Putamen (tissue), 1 donor: ENCODE measurements at regions not wholly inside any gene's neighbourhood (a gene's known extent, or its start where the extent isn't known, plus 50 kb on each side); places are given as distances from the start of the nearest gene placed in this dataset.
"Not testable (repeated sequence)": the region's sequence is repeated elsewhere in the genome, so short reads cannot be mapped to it uniquely, and the experiment has no call there.

Experiments
- DNase-seq: peaks from one replicate; pipeline ENCODE4 v3.0.0-alpha.2; 2016; ENCODE audit warnings: low spot score

DNA sequence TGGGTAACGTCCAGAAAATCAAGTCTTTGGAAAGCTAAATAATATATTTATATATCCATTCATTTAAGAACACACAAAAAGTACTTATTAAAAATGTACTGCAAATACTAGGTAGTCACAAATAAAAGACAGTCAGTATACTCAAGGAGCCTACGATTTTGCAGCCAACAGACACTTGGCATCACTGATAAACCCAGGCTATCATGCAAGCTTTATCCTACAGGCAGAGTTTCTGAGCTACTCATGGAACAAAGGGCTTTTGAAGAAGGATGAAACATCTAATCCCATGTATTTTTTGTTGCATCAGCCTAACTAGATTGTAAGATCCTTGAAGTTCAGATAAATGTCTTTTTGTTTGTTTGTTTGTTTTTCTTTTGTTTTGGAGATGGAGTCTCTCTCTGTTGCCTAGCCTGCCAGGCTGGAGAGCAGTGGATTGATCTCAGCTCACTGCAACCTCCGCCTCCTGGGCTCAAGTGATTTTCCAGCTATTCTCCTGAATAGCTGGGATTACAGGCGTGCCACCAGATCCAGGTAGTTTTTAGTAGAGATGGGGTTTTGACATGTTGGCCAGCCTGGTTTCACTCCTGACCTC, 319.4 kb upstream of the MDFIC2 start:
- no peak for DNase-seq

DNA sequence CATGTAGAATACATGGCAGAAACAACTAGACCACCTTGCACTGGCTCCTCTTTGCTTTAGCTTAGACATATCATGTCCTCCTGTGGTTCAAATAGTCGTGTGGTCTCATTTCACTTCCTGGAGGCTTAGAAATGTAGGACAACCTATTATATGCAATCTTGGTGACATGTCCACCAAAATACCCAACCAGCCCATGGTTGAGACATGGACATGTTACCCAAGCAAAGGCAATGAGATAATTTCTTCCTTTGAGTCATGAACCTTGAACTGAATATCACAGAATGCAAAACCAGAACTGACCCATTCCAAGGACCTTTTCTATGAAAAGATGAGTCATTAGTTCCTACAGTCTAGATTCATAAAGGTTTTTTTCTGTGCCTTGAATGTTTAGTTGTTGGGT, 309.0 kb upstream of the MDFIC2 start:
- DNase-seq, result no peak

DNA sequence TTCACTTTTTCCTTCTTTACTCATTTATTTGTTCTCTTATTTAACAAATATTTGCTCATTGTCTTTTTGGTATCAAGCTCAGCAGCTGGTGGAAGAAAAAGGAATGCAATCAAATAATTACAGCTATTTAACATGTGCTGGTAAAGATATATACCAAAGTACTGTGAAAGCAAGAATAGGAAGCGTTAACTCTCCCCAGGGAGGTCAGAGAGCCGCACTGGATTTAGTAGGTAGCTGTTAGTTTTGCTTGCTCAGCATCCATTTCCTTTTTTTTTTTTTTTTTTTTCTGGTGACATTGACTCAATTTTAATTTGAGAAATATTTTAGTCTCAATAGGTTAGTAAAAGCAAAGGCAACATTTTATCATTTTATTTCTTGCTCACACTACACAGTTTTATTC, 308.5 kb upstream of the MDFIC2 start:
- no peak for DNase-seq

DNA sequence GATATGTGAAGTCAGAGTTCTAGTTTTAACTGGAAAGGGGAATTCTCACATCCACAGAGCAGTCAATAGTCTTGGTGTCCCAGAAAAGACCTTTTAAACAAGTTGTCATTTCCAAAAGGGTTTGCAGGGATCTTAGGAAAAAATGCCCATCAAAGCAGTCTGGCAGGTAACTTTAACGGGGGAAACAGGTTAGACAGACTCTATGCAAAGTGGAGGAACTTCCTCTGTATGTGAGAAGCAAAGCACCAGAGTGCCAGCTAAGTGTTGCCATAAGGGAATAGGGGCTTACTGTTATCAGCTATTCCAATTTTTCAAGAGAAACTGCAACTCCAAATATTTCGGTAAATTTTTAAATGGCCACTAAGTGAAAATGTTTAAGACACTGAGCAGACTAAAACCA, 307.9 kb upstream of the MDFIC2 start:
- DNase-seq, result no peak

DNA sequence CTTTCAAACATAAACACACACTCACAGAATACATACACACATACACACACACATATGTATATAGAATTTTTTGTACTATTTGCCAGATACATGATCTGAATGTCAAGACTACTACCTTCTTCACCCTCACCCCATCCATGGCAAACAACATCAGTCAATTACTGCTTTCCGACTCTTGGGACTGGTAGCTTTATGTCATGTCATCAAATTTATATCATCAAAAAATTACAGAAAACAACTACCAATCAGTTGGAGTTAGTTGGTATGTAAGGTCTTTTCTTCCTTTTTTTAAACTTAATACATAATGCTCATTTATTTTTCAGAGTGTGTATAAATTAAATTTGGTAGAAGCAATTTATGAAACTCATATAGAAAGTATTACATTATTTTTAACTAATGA, 305.7 kb upstream of the MDFIC2 start:
- DNase-seq, result no peak

DNA sequence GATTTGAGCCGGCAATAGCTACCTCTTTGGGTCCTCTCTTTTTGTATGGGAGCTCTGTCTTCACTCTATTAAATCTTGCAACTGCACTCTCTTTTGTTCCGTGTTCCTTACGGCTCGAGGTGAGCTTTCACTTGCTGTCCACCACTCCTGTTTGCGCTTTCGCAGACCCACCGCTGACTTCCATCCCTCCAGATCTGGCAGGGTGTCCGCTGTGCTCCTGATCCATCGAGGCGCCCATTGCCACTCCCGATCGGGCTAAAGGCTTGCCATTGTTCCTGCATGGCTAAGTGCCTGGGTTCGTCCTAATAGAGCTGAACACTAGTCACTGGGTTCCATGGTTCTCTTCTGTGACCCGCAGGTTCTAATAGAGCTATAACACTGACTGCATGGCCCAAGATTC, 304.9 kb upstream of the MDFIC2 start:
- not testable (repeated sequence) for DNase-seq

DNA sequence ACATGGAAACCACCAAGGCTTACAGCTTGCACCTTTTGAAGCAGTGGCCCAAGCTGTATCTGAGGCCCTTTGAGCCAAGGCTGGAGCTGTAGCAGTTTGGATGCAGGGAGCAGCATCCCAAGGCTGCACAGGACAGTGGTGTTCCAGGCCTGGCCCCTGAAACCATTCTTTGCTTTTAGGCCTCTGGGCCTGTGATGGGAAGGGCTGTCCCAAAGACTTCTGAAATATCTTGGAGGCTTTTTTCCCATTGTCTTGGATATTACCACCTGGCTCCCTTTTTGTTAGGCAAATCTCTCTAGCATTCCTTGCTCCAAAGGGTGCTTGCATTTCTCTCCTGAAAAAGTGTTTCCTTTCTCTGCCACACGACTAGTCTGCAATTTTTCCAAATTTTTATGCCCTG, 302.8 kb upstream of the MDFIC2 start:
- no peak for DNase-seq

DNA sequence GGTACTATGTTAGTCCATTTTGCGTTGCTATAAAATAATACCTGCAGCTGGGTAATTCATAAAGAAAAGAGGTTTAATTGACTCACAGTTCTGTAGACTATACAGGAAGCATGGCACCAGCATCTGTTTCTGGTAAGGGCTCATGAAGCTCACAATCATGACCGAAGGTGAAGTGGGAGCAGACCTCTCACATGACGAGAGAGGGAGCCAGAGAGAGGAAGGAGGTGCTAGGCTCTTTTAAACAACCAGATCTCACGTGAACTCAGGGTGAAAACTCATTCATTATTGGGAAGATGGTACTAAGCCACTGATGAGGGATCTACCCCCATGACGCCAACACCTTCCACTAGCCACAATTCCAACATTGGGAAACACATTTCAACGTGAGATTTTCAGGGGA, 301.7 kb upstream of the MDFIC2 start:
- DNase-seq, result no peak

DNA sequence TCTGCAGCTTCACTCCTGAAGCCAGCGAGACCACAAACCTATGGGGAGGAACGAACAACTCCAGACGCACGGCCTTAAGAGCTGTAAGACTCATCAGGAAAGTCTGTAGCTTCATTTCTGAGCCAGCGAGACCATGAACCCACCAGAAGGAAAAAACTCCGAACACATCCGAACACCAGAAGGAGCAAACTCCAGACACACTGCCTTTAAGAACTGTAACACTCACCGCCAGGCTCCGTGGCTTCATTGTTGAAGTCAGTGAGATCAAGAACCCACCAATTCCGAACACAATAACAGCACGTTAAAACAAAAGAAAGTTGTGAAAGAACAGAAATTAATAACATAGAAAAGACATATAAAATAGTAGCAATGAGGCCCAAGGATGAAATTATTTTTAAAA, 300.5 kb upstream of the MDFIC2 start:
- no peak for DNase-seq

DNA sequence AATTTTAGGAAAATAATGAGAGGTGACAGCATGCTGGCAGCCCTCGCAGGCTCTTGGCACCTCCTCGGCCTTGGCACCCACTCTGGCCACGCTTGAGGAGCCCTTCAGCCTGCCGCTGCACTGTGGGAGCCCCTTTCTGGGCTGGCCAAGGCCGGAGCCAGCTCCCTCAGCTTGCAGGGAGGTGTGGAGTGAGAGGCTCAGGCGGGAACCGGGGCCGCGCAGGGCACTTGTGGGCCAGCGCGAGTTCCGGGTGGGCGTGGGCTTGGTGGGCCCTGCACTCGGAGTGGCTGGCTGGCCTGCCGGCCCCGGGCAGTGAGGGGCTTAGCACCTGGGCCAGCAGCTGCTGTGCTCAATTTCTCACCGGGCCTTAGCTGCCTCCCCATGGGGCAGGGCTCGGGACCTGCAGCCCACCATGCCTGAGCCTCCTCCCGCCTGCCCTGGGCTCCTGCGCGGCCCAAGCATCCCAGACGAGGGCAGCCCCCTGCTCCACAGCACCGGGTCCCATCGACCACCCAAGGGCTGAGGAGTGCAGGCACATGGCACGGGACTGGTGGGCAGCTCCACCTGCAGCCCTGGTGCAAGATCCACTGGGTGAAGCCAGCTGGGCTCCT, 299.3 kb upstream of the MDFIC2 start:
- not testable (repeated sequence) for DNase-seq

DNA sequence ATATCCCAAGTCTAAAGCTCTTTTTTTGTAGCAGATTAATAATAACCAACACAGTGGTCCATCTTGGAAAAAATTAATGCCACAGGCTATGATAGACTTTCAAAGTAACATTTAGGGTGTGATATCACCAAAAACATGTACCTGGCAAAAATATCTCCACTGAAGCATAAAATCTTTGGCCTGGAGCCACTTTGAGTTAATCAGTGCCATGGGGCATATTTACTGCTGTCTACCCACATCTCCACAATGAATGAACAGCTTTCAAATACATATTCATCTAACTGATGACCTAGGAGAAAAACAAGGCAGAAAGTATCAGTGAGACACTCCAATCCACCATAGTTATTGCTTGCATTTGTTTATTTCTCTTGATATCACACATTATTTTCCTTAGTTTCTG, 296.0 kb upstream of the MDFIC2 start:
- DNase-seq, result no peak

DNA sequence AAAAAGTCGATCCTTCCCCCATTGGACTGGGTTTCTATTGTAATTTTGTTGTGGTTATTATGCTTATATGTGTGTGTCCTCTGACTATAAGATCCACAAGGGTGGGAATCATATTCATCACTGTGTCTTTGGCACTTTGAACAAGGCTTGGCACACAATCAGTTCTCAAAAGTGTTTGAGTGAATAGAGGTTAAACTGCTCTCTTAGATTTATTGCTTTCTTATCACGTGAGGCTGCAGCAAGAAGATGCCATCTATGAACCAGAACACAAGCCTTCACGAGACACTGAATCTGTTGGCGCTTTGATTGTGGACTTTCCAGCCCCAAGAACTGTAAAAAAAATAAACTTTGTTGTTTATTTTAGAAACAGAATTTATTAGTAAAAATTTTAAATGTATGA, 295.0 kb upstream of the MDFIC2 start:
- no peak for DNase-seq

DNA sequence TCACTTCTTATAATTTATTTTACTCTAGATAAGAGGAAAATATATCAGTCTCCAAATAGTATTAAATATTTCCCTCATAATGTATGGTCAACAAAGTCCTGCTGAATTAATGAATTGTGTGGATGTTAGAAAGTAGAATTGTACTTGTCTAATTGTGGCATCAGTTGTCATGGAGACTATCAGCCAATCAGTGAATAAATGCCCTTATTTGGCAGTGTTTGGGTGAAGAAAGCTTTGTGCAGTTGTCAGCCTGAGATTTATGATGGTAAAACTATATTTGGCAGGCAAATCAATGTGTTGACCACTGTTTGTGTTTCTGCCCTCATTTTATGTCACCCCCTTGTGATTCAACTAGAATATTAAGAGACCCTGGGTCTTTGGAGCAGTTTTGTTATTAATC, 293.6 kb upstream of the MDFIC2 start:
- no peak for DNase-seq

DNA sequence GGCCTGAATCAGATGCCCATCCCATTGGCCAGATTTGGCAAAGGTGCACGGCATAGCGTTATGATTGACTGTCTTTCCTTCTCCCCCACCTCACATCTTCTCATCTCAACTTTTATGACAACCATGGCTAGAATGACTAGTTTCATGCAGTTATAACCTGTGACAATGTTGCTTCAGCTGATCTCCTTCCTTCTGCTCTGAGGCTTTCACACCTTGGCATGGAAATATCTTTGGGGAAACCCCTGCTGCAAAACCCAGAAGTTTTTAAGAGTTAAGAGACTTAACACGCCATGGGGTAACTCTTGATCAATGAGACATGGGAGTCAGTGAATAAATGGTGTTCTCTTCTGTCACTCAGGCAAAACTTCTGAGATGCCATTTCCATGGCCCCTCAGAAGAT, 290.7 kb upstream of the MDFIC2 start:
- no peak for DNase-seq

DNA sequence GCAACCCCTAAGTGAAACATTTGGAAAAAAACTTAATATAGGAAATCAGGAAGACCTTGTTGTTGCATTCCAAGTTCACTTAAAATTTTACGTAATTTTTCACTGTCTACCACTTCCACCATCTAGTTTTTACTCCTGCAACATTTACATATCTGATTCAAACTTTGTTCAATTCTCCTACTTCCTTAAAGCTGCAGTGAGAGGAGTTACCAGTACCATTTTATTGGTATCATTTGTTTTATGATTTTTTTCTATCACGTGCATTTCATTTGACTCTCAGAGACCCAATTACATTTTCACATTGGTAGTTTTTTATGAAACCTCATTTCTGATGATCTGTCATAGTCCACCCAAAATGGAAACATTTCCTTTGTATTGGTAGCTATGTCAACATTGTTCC, 284.9 kb upstream of the MDFIC2 start:
- no peak for DNase-seq

DNA sequence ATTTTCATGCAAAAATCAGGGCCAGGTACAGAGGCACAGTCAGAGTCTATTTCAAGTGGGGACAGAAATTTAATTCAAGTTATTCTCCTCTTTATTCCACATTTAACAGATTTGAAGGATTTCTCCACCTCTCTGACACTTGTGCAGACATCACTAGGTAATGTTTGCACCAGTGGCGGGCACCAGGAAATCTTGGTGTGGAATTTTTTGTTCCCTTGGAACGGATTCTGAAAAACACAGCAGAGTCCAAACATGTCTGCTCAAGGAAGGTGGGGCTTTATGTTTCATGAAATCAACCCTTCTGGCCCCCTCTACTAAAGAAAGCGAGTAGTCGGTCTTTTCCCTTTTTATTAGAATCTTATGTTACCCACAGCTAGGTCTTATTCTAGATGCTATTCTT, 271.2 kb upstream of the MDFIC2 start:
- DNase-seq, result no peak

DNA sequence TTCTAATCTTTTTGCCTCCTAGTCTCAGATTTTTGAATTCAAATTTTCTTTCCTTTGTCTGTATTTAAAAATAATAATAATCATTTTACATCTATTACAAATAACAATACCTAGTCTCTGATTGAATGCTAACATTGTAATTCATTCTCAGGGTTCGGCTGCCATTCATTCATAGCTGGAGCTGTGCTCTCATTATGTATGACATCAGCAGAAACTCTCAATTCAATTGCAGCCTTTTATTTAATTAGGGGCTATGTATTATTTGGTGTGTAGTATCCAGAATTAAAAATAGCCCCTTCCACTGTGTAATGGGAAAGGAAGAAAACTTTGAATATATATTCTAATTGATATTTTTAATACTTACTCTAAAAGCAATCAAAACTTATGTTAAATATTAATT, 270.4 kb upstream of the MDFIC2 start:
- DNase-seq, result no peak

DNA sequence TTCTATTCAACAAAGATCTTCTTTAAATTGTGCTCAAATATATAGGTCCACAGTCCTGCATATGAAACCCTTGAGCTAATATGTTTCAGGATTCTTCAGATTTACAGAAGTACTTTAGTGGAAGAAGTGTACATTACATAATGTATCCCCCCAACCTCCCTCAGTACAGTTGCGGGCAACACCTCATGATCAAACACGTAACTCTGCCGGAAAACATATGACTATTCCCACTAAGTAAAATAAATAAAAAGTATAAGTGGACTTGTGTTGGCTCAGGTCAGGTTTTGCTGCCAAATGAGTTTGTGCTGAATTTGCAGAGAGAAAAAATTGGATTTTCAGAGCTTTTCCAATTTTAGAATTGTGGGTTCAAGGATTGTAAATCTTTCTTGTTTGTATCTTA, 267.6 kb upstream of the MDFIC2 start:
- DNase-seq, result no peak

DNA sequence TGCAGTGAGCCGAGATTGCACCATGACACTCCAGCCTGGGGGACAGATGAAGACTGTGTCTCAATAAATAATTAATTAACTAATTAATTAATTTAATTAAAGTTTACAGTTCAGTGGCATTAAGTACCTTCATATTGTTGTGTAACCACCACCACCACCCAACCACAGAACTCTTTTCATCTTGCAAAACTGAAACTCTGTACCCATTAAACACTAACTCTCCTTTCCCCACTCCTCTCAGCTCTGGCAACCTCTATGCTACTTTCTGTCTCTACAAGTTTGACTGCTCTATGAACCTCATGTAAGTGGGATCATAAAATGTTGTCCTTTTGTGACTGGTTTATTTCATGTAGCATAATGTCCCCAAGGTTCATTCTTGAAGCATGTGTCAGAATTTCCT, 259.3 kb upstream of the MDFIC2 start:
- no peak for DNase-seq

DNA sequence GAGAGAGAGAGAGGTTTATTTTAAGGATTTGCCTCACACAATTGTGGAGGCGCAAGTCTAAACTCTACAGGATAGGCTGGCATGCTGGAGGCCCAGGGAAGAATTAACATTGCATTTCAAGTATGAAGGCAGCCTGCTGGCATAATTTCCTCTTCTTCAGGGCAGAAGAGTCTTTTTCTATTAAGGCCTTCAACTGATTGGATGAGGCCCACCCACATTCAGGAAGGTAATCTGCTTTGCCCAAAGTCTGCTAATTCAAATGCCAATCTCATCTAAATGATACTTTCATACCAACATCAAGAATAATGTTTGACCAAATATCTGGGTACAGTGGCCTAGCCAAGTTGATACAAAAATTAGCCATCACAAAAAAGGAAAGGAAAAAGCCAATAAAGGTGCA, 258.1 kb upstream of the MDFIC2 start:
- no peak for DNase-seq

DNA sequence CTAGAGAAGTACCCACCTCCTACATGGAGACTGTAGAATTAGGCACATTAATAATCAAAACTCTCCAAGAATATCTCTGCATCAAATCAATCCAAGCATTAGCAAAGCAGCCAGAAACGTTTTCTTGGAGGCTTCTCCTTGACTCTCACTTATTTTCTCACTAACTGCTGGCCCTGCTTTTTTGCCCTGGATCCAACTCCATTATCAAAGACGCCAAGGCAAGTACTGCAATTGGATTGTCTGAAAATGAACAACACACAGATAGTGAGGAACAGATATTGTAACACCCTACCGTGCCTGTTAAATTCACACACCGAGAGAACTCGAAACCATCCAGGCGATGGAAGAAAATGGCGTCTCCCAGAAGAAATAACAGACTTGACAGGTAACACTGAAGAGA, 256.2 kb upstream of the MDFIC2 start:
- no peak for DNase-seq

DNA sequence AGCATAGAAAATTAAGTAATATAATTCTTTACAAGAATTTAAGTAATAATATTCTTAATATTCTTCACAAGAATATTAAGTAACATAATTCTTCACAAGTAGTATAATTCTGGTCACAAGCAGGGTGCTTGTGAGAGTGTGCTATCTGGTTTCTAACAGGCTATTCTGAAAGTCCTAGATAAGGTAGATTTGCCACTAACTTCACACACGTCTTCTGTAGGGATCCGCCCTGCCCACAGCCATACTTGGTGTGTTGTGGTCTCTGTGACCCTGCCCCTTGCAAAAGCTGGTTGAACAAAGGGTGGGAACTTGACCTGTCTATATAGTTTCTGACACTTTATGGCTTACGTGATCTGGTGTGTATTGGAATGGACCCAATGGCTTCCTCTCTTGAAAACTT, 253.4 kb upstream of the MDFIC2 start:
- no peak for DNase-seq

DNA sequence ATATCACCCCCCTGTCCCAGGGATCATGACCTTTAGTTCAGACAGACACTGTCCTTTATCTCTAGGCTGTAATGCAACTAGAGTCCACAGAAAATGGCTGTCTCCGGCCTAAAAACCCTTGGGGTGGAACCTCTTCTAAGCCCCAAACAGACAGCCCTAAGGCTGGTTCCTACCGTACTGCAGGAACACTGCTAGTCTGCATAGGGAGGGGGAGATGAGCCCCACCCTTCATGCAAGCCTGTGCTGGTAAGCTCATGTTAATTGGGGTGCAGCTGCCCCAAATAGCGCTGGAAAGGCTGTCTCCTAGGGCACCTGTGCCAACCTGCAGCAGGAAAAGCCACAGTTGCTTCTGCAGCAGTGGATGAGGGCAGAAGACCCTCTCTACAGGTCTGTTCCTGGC, 252.1 kb upstream of the MDFIC2 start:
- no peak for DNase-seq

DNA sequence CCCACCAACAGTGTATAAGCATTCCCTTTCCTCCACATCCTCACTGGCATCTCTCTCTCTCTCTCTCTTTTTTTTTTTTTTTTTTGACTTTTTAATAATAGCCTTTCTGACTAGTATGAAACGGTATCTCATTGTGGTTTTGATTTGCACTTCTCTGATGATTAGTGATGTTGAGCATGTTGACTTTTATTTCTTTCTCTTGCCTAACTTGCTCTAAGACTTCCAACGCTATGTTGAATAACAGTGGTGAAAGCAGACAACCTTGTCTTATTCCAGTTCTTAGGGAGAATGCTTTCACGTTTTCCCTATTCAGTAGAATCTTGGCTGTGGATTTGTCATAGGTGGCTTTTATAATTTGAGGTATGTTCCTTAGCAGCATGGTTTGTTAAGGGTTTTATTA, 249.4 kb upstream of the MDFIC2 start:
- no peak for DNase-seq

DNA sequence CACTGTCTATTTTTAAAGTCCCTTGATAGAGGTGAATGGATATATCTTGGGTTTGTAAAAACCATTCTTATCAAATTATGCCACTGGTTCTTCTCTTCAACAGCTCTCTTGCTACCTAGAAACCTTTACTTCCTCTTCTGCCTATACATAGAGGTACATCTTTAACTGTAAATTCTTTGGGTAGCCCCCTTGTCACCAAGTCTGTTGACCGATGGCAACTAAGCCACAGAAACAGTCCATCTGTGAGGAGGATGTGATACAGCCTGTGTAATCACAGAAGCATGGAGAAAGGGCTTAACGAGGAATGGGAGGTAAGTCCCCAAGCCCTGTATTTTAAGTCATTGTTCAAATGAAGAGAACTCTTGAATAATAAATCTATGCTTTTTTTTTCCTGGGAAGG, 246.5 kb upstream of the MDFIC2 start:
- no peak for DNase-seq
